H9 (cell line): ENCODE measurements at regions not wholly inside any gene's neighbourhood (a gene's known extent, or its start where the extent isn't known, plus 50 kb on each side); places are given as distances from the start of the nearest gene placed in this dataset.

ENCODE experiments used
- DNase-seq: peaks from one replicate; pipeline ENCODE4 v3.0.0-alpha.2; 2017
- H2AFZ ChIP-seq: one replicate; pipeline ENCODE4 v1.6.1; 2013; ENCODE audit warnings: mild to moderate bottlenecking, low read length, control low read depth, moderate library complexity
- H2AK5ac ChIP-seq: 2 replicates; pipeline ENCODE4 v1.6.1; 2013; ENCODE audit warnings: low read length, control low read depth, mixed read lengths; ENCODE audit not compliant: insufficient read length
- H2BK120ac ChIP-seq: one replicate; pipeline ENCODE4 v1.6.1; 2013; ENCODE audit warnings: low read depth, mild to moderate bottlenecking, low read length, control low read depth, inconsistent platforms; ENCODE audit not compliant: poor library complexity, severe bottlenecking
- H2BK12ac ChIP-seq: 2 replicates; pipeline ENCODE4 v1.6.1; 2013; ENCODE audit warnings: low read length, control low read depth, mixed read lengths, low read depth; ENCODE audit not compliant: insufficient read length
- H2BK15ac ChIP-seq: 2 replicates; pipeline ENCODE4 v1.6.1; 2013; ENCODE audit warnings: low read depth, low read length, control low read depth
- H2BK20ac ChIP-seq: one replicate; pipeline ENCODE4 v1.6.1; 2013; ENCODE audit warnings: low read depth, mild to moderate bottlenecking, low read length, control low read depth, inconsistent platforms; ENCODE audit not compliant: poor library complexity, severe bottlenecking
- H2BK5ac ChIP-seq: 2 replicates; pipeline ENCODE4 v1.6.1; 2013; ENCODE audit warnings: low read length, control low read depth, mixed read lengths; ENCODE audit not compliant: insufficient read length
- H3K14ac ChIP-seq: 2 replicates; pipeline ENCODE4 v1.6.1; 2013; ENCODE audit warnings: low read length, control low read depth; ENCODE audit not compliant: insufficient read depth
- H3K18ac ChIP-seq: 2 replicates; pipeline ENCODE4 v1.6.1; 2013; ENCODE audit warnings: low read depth, mild to moderate bottlenecking, mixed read lengths, low read length, control low read depth; ENCODE audit not compliant: insufficient read length
- H3K23ac ChIP-seq: 2 replicates; pipeline ENCODE4 v1.6.1; 2013; ENCODE audit warnings: low read length, control low read depth, mixed read lengths, low read depth; ENCODE audit not compliant: insufficient read length
- H3K23me2 ChIP-seq: 2 replicates; pipeline ENCODE4 v1.6.1; 2013; ENCODE audit warnings: low read depth, mild to moderate bottlenecking, mixed read lengths, low read length, control low read depth; ENCODE audit not compliant: insufficient read length, poor library complexity, severe bottlenecking
- H3K27ac ChIP-seq: 2 replicates; pipeline ENCODE4 v1.5.1; 2013; ENCODE audit warnings: low read length, control low read depth, mixed read lengths, low read depth; ENCODE audit not compliant: insufficient read length
- H3K27me3 ChIP-seq: 2 replicates; pipeline ENCODE4 v1.6.1; 2013; ENCODE audit warnings: low read length, control low read depth, inconsistent platforms; ENCODE audit not compliant: insufficient read depth
- H3K4ac ChIP-seq: 2 replicates; pipeline ENCODE4 v1.6.1; 2013; ENCODE audit warnings: low read depth, mild to moderate bottlenecking, control low read depth, inconsistent platforms, low read length, moderate library complexity
- H3K4me1 ChIP-seq: 2 replicates; pipeline ENCODE4 v1.6.1; 2013; ENCODE audit warnings: low read length, control low read depth, inconsistent platforms; ENCODE audit not compliant: insufficient read depth
- H3K4me2 ChIP-seq: 2 replicates; pipeline ENCODE4 v1.6.1; 2013; ENCODE audit warnings: low read length, control low read depth, mixed read lengths; ENCODE audit not compliant: insufficient read length, insufficient read depth
- H3K56ac ChIP-seq: 2 replicates; pipeline ENCODE4 v1.6.1; 2013; ENCODE audit warnings: low read depth, mild to moderate bottlenecking, mixed read lengths, low read length, control low read depth; ENCODE audit not compliant: insufficient read length
- H3K79me1 ChIP-seq: 2 replicates; pipeline ENCODE4 v1.6.1; 2013; ENCODE audit warnings: low read depth, mild to moderate bottlenecking, moderate library complexity, low read length, control low read depth, inconsistent platforms; ENCODE audit not compliant: insufficient read depth, poor library complexity, severe bottlenecking
- H3K79me2 ChIP-seq: 2 replicates; pipeline ENCODE4 v1.6.1; 2013; ENCODE audit warnings: low read length, control low read depth, inconsistent platforms; ENCODE audit not compliant: insufficient read depth
- H3K9ac ChIP-seq: 2 replicates; pipeline ENCODE4 v1.6.1; 2013; ENCODE audit warnings: low read length, control low read depth, mixed read lengths; ENCODE audit not compliant: insufficient read length; ENCODE audit errors: extremely low read depth
- H3K9me3 ChIP-seq: one replicate; pipeline ENCODE4 v1.6.1; 2013; ENCODE audit warnings: low read depth, low read length, inconsistent platforms; ENCODE audit not compliant: control insufficient read depth
- H3T11ph ChIP-seq: one replicate; pipeline ENCODE4 v1.6.1; 2013; ENCODE audit warnings: mild to moderate bottlenecking, low read length, control low read depth, inconsistent platforms
- H4K20me1 ChIP-seq: one replicate; pipeline ENCODE4 v1.6.1; 2013; ENCODE audit not compliant: control insufficient read depth, insufficient read length, insufficient read depth
- H4K5ac ChIP-seq: 2 replicates; pipeline ENCODE4 v1.6.1; 2013; ENCODE audit warnings: low read depth, mild to moderate bottlenecking, mixed read lengths, low read length, control low read depth; ENCODE audit not compliant: insufficient read length
- H4K8ac ChIP-seq: replicated peaks from 2 replicates; pipeline ENCODE4 v1.6.1; 2013; ENCODE audit warnings: low read length, control low read depth, mixed read lengths, low read depth; ENCODE audit not compliant: insufficient read length
- H4K91ac ChIP-seq: 2 replicates; pipeline ENCODE4 v1.6.1; 2013; ENCODE audit warnings: low read depth, mild to moderate bottlenecking, moderate library complexity, mixed read lengths, low read length, control low read depth; ENCODE audit not compliant: insufficient read length
- H3K27ac Mint-ChIP-seq, 3 experiments: 2 replicates in 2 of 3; 3 replicates in 1 of 3; pipeline ENCODE4 v1.8.0; 2020 to 2021; ENCODE audit warnings: mixed read lengths in 3 of 3, mild to moderate bottlenecking in 1 of 3, moderate library complexity in 1 of 3
- H3K27me3 Mint-ChIP-seq: 2 replicates; pipeline ENCODE4 v1.8.0; 2021; ENCODE audit warnings: low read depth, mild to moderate bottlenecking, moderate library complexity, mixed read lengths
- H3K36me3 Mint-ChIP-seq, 3 experiments: 2 replicates in 2 of 3; 3 replicates in 1 of 3; pipeline ENCODE4 v1.8.0; 2020 to 2021; ENCODE audit warnings: low read depth in 3 of 3, mixed read lengths in 3 of 3; ENCODE audit not compliant: insufficient read depth in 1 of 3
- H3K4me1 Mint-ChIP-seq, 2 experiments: 2 replicates each; pipeline ENCODE4 v1.8.0; 2020; ENCODE audit warnings: mixed read lengths in 2 of 2
- H3K4me3 Mint-ChIP-seq, 2 experiments: 2 replicates in 1 of 2; 3 replicates in 1 of 2; pipeline ENCODE4 v1.8.0; 2020 to 2021; ENCODE audit warnings: mild to moderate bottlenecking in 2 of 2, mixed read lengths in 2 of 2, moderate library complexity in 1 of 2
- H3K9me3 Mint-ChIP-seq, 2 experiments: 2 replicates in 1 of 2; 3 replicates in 1 of 2; pipeline ENCODE4 v1.8.0; 2020; ENCODE audit warnings: mild to moderate bottlenecking in 2 of 2, mixed read lengths in 2 of 2, moderate library complexity in 1 of 2
- CTCF ChIP-seq: fragments of 200-600 bp; sonication (generic); conservative IDR thresholded peaks from 3 replicates; pipeline ENCODE4 v1.8.0; 2021; ENCODE audit warnings: antibody characterized with exemption, mild to moderate bottlenecking
- WGBS: extraction: QIAGEN DNeasy Blood & Tissue Kit; methylation state at CpG from one replicate; pipeline ENCODE4 v1.1.7; 2013; ENCODE audit warnings: missing lambda C conversion rate, low lambda C conversion rate, mixed read lengths; ENCODE audit not compliant: insufficient read length; ENCODE audit errors: extremely low coverage; 5-methylcytosine and 5-hydroxymethylcytosine counted together

DNA sequence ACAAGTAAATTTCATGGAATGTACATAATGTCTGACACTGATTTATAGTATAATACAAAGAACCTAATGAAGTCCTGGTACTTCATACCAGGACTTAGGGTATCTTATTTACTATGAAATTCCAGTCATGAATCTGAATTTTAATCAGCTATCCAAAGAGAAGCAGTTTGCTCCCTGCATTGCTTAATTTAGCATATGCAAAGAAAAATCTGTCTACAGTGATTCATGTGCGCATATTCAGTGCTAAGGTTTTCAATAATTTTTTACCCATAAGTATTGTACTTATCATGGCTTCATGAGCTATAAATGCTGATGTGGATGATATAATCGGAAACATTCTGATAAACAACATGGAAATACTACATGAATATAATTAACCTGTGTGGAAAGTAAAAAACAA, 185.6 kb upstream of the ARHGAP42 start:
- Histone ChIP-seq H4K91ac (no peak overlapping the region), H2BK12ac (no peak overlapping the region), H3K4me1 (no peaks in the 10 kb centered on the region), H3K79me1 (no peaks in the 10 kb centered on the region), H3K23ac (no peak overlapping the region), H3K9ac (no peak overlapping the region), H2AFZ (no peak overlapping the region), H3K56ac (no peak overlapping the region), H2BK5ac (no peak overlapping the region), H2BK120ac (no peak overlapping the region), H3K79me2 (no peaks in the 10 kb centered on the region), H3K27ac (no peak overlapping the region), H3K27me3 (no peaks in the 10 kb centered on the region), H3K18ac (no peak overlapping the region), H4K8ac (no peak overlapping the region), H3K9me3 (no peaks in the 10 kb centered on the region), H3K14ac (no peak overlapping the region), H4K5ac (no peak overlapping the region), H2BK20ac (no peak overlapping the region), H2AK5ac (no peak overlapping the region), H3K4me2 (no peak overlapping the region), H4K20me1 (no peaks in the 10 kb centered on the region), H3K4ac (no peak overlapping the region), H2BK15ac (no peak overlapping the region), H3T11ph (no peak overlapping the region), H3K23me2 (no peaks in the 10 kb centered on the region)
- Mint-ChIP-seq H3K36me3 (peaks cover 0 to 16% (median 0%) of the 10 kb centered on the region in 3 experiments; a peak in 2 of 7 replicates), H3K4me3 (no peak overlapping the region), H3K4me1 (peaks cover 0 to under 1% of the 10 kb centered on the region in 2 experiments; a peak in 1 of 4 replicates), H3K27me3 (no peaks in the 10 kb centered on the region), H3K27ac (no peak overlapping the region), H3K9me3 (peaks cover 9 to 15% of the 10 kb centered on the region in 2 experiments)
- no peak for DNase-seq
- TF ChIP-seq CTCF: no peak
- no CpG with 5 or more reads among the region's 2 CpGs for WGBS
